ENCODE measurements at regions not wholly inside any gene's neighbourhood (a gene's known extent, or its start where the extent isn't known, plus 50 kb on each side); places are given as distances from the start of the nearest gene placed in this dataset.

DNA sequence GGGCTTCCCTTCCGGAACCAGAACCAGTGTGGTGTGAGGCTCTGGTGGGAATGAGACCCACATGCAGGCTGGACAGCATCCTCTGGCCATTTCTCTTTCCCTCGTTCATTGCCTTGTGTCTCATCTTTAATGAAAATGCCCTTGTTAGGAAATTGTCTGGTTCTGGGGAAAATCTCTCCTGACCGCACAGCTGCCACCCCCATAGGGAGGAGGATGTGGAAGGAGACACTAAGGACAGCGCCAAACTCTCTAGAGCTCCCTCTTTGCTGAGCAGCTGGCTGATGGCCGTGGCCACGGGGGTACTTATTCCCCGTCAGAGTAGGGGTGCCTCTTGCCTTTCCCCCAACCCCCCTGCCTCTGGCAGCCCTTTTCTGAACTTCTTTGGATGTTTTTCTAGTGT is 297.6 kb upstream of the C2CD4B start:
- DNase-seq (ENCODE audit: insufficient read length, low spot score) (no peak), FAIRE-seq (no peak)
- no peak for TF ChIP-seq POU2F2 (IDR thresholded peaks at IDR 0.05; ENCODE audit: low read depth, low read length)
- no peak for TF ChIP-seq POLR2A (IDR thresholded peaks at IDR 0.05; ENCODE audit: low read depth, low read length)
- TF ChIP-seq PAX5 (IDR thresholded peaks at IDR 0.05; ENCODE audit: insufficient read depth, low read length, severe bottlenecking) = no peak
- TF ChIP-seq POLR2AphosphoS5 (IDR thresholded peaks at IDR 0.05; ENCODE audit: low read depth, low read length) = no peak
- no peak for TF ChIP-seq TAF1 (IDR thresholded peaks at IDR 0.05; ENCODE audit: low read depth, low read length)
- TF ChIP-seq SPI1 (IDR thresholded peaks at IDR 0.05; ENCODE audit: low read depth, low read length) = no peak

DNA sequence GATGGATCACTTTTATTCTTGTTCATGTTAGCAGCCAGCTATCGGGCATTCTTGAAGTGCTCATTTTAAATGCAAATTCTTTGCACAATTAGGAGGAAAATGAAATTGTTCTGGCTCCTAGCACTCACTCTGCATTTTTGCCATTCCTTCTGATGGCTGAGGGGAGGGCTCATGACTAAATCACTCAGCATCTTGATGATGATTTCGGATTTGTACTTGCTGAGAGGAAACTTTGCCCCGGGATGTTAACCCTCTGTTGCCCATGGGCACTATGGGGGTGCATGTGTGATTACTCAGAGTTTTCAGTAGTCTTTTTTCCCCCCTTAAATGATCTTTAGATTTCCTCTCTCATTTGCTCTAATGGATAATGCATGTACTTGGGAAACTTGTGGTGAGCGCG is 299.6 kb upstream of the C2CD4B start:
- FAIRE-seq = no peak
- TF ChIP-seq PAX5 (IDR thresholded peaks at IDR 0.05; ENCODE audit: insufficient read depth, low read length, severe bottlenecking) (no peak), POLR2AphosphoS5 (IDR thresholded peaks at IDR 0.05; ENCODE audit: low read depth, low read length) (no peak), POU2F2 (IDR thresholded peaks at IDR 0.05; ENCODE audit: low read depth, low read length) (no peak)
- DNase-seq (ENCODE audit: insufficient read length, low spot score) = no peak

GRCh38 chr15:62465173-62465572 is 300.1 kb upstream of the C2CD4B start:
- FAIRE-seq (no peak), DNase-seq (ENCODE audit: insufficient read length, low spot score) (no peak)
- TF ChIP-seq PAX5 (IDR thresholded peaks at IDR 0.05; ENCODE audit: insufficient read depth, low read length, severe bottlenecking) (no peak), TAF1 (IDR thresholded peaks at IDR 0.05; ENCODE audit: low read depth, low read length) (no peak), POLR2A (IDR thresholded peaks at IDR 0.05; ENCODE audit: low read depth, low read length) (no peak)

GRCh38 chr15:62469478-62469873 is 304.4 kb upstream of the C2CD4B start:
- FAIRE-seq (no peak), DNase-seq (ENCODE audit: insufficient read length, low spot score) (no peak)
- no peak for TF ChIP-seq TAF1 (IDR thresholded peaks at IDR 0.05; ENCODE audit: low read depth, low read length)
- no peak for TF ChIP-seq POLR2AphosphoS5 (IDR thresholded peaks at IDR 0.05; ENCODE audit: low read depth, low read length)
- TF ChIP-seq POLR2A (IDR thresholded peaks at IDR 0.05; ENCODE audit: low read depth, low read length) = no peak
- no peak for TF ChIP-seq PAX5 (IDR thresholded peaks at IDR 0.05; ENCODE audit: insufficient read depth, low read length, severe bottlenecking)
- TF ChIP-seq SPI1 (IDR thresholded peaks at IDR 0.05; ENCODE audit: low read depth, low read length) = no peak
- no peak for TF ChIP-seq POU2F2 (IDR thresholded peaks at IDR 0.05; ENCODE audit: low read depth, low read length)

- FAIRE-seq = no peak
- no peak for TF ChIP-seq TAF1 (IDR thresholded peaks at IDR 0.05; ENCODE audit: low read depth, low read length)
- no peak for TF ChIP-seq POLR2AphosphoS5 (IDR thresholded peaks at IDR 0.05; ENCODE audit: low read depth, low read length)
- no peak for TF ChIP-seq POU2F2 (IDR thresholded peaks at IDR 0.05; ENCODE audit: low read depth, low read length)
- no peak for TF ChIP-seq SPI1 (IDR thresholded peaks at IDR 0.05; ENCODE audit: low read depth, low read length)
- TF ChIP-seq POLR2A (IDR thresholded peaks at IDR 0.05; ENCODE audit: low read depth, low read length) = no peak
- TF ChIP-seq PAX5 (IDR thresholded peaks at IDR 0.05; ENCODE audit: insufficient read depth, low read length, severe bottlenecking) = no peak
These were observed 305.0 kb upstream of the C2CD4B start for GRCh38 chr15:62469874-62470688.

GRCh38 chr15:62472616-62473299 is 307.7 kb upstream of the C2CD4B start:
- FAIRE-seq (peak; percentile 33), DNase-seq (ENCODE audit: insufficient read length, low spot score) (no peak)

More at GRCh38 chr15:62469874-62470688, 305.0 kb upstream of the C2CD4B start:
- no peak for DNase-seq (ENCODE audit: insufficient read length, low spot score)

GRCh38 chr15:62474021-62474770 is 309.1 kb upstream of the C2CD4B start:
- DNase-seq (ENCODE audit: insufficient read length, low spot score) = no peak
- TF ChIP-seq POLR2AphosphoS5 (IDR thresholded peaks at IDR 0.05; ENCODE audit: low read depth, low read length) = no peak
- no peak for TF ChIP-seq POLR2A (IDR thresholded peaks at IDR 0.05; ENCODE audit: low read depth, low read length)
- TF ChIP-seq POU2F2 (IDR thresholded peaks at IDR 0.05; ENCODE audit: low read depth, low read length) = no peak
- TF ChIP-seq TAF1 (IDR thresholded peaks at IDR 0.05; ENCODE audit: low read depth, low read length) = no peak
- TF ChIP-seq PAX5 (IDR thresholded peaks at IDR 0.05; ENCODE audit: insufficient read depth, low read length, severe bottlenecking) = no peak
- TF ChIP-seq SPI1 (IDR thresholded peaks at IDR 0.05; ENCODE audit: low read depth, low read length) = no peak
- no peak for FAIRE-seq

More at GRCh38 chr15:62472616-62473299, 307.7 kb upstream of the C2CD4B start:
- TF ChIP-seq SPI1 (IDR thresholded peaks at IDR 0.05; ENCODE audit: low read depth, low read length) (no peak), POLR2A (IDR thresholded peaks at IDR 0.05; ENCODE audit: low read depth, low read length) (no peak), POLR2AphosphoS5 (IDR thresholded peaks at IDR 0.05; ENCODE audit: low read depth, low read length) (no peak), POU2F2 (IDR thresholded peaks at IDR 0.05; ENCODE audit: low read depth, low read length) (no peak), PAX5 (IDR thresholded peaks at IDR 0.05; ENCODE audit: insufficient read depth, low read length, severe bottlenecking) (no peak), TAF1 (IDR thresholded peaks at IDR 0.05; ENCODE audit: low read depth, low read length) (no peak)

DNA sequence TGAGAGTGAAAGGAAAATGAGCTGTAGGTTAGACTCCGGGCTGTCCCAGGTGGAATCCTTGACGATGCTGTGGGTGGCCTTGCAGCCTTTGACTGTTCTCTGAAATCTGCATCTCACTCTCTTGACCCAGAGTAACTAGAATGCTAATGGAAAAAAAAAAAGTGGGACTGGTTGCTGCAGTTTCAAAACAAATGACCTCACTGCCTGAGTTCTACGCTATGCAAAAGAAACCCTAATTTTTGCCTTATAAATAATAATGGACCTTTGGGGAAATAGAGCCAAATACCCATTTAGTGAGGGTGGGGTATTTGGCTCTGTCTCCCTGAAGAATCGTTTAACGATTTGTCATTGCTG is 309.7 kb upstream of the C2CD4B start:
- TF ChIP-seq TAF1 (IDR thresholded peaks at IDR 0.05; ENCODE audit: low read depth, low read length) (no peak), SPI1 (IDR thresholded peaks at IDR 0.05; ENCODE audit: low read depth, low read length) (no peak), PAX5 (IDR thresholded peaks at IDR 0.05; ENCODE audit: insufficient read depth, low read length, severe bottlenecking) (no peak), POLR2AphosphoS5 (IDR thresholded peaks at IDR 0.05; ENCODE audit: low read depth, low read length) (no peak), POU2F2 (IDR thresholded peaks at IDR 0.05; ENCODE audit: low read depth, low read length) (no peak), POLR2A (IDR thresholded peaks at IDR 0.05; ENCODE audit: low read depth, low read length) (no peak)
- FAIRE-seq (no peak), DNase-seq (ENCODE audit: insufficient read length, low spot score) (no peak)

DNA sequence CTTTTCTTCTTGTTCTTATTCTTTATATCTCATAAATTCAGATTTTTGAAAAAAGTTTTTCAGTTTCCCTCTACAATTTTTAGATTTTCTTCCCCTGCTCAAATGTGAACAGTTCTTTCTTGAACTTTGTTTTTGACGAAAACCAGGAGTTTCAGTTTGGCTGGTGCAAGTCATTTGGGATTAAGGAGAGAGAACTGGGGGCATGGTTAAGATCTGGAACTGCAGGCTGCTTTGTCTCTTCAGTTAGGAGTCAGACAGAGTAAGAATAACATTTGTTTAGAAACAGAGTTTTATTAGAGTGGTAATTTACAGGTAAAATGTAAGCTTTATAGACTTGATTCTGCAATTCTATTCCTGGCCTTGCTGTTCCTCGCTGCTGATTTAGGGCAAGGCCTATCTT is 310.5 kb upstream of the C2CD4B start:
- FAIRE-seq (no peak), DNase-seq (ENCODE audit: insufficient read length, low spot score) (no peak)
- TF ChIP-seq POLR2AphosphoS5 (IDR thresholded peaks at IDR 0.05; ENCODE audit: low read depth, low read length) (no peak), POLR2A (IDR thresholded peaks at IDR 0.05; ENCODE audit: low read depth, low read length) (no peak), SPI1 (IDR thresholded peaks at IDR 0.05; ENCODE audit: low read depth, low read length) (no peak), TAF1 (IDR thresholded peaks at IDR 0.05; ENCODE audit: low read depth, low read length) (no peak), PAX5 (IDR thresholded peaks at IDR 0.05; ENCODE audit: insufficient read depth, low read length, severe bottlenecking) (no peak), POU2F2 (IDR thresholded peaks at IDR 0.05; ENCODE audit: low read depth, low read length) (no peak)
